GM19025 (cell line): ENCODE measurements at regions not wholly inside any gene's neighbourhood (a gene's known extent, or its start where the extent isn't known, plus 50 kb on each side); places are given as distances from the start of the nearest gene placed in this dataset.

ENCODE experiments used
- ATAC-seq: cut with Tn5 transposase; IDR thresholded peaks from one replicate; pipeline ENCODE4 v1.9.1; 2021; ENCODE audit warnings: mild to moderate bottlenecking, low read depth, moderate library complexity; ENCODE audit not compliant: unreplicated experiment

GRCh38 chr17:69928611-69929010 is 146.4 kb upstream of the KCNJ16 start:
- ATAC-seq = no peak

GRCh38 chr17:69936996-69937395 is 138.0 kb upstream of the KCNJ16 start:
- ATAC-seq = no peak

GRCh38 chr17:69943058-69943457 is 132.0 kb upstream of the KCNJ16 start:
- ATAC-seq = no peak

- no peak for ATAC-seq
These were observed 130.6 kb upstream of the KCNJ16 start for GRCh38 chr17:69944406-69944805.

- ATAC-seq = no peak
These were observed 129.3 kb upstream of the KCNJ16 start for GRCh38 chr17:69945698-69946185.

GRCh38 chr17:69947027-69947759 is 127.8 kb upstream of the KCNJ16 start:
- no peak for ATAC-seq

GRCh38 chr17:69948406-69948805 is 126.6 kb upstream of the KCNJ16 start:
- ATAC-seq = no peak

GRCh38 chr17:69949496-69949895 is 125.5 kb upstream of the KCNJ16 start:
- no peak for ATAC-seq

GRCh38 chr17:69949973-69950695 is 124.9 kb upstream of the KCNJ16 start:
- no peak for ATAC-seq

- no peak for ATAC-seq
These were observed 124.2 kb upstream of the KCNJ16 start for GRCh38 chr17:69950701-69951418.

- no peak for ATAC-seq
These were observed 120.6 kb upstream of the KCNJ16 start for GRCh38 chr17:69954241-69954925.

GRCh38 chr17:69958063-69958462 is 117.0 kb upstream of the KCNJ16 start:
- no peak for ATAC-seq

- ATAC-seq = no peak
These were observed 115.7 kb upstream of the KCNJ16 start for GRCh38 chr17:69959283-69959682.

- no peak for ATAC-seq
These were observed 114.3 kb upstream of the KCNJ16 start for GRCh38 chr17:69960755-69961154.

- no peak for ATAC-seq
These were observed 113.4 kb upstream of the KCNJ16 start for GRCh38 chr17:69961501-69962145.

GRCh38 chr17:69962436-69962995 is 112.5 kb upstream of the KCNJ16 start:
- ATAC-seq = no peak

GRCh38 chr17:69967910-69968411 is 107.1 kb upstream of the KCNJ16 start:
- no peak for ATAC-seq

GRCh38 chr17:69969897-69970296 is 105.1 kb upstream of the KCNJ16 start:
- ATAC-seq = no peak

- no peak for ATAC-seq
These were observed 102.8 kb upstream of the KCNJ16 start for GRCh38 chr17:69972251-69972650.

GRCh38 chr17:69975808-69976207 is 99.2 kb upstream of the KCNJ16 start:
- ATAC-seq = no peak
